Esophagus muscularis mucosa (tissue), 4 donors: ENCODE measurements at regions not wholly inside any gene's neighbourhood (a gene's known extent, or its start where the extent isn't known, plus 50 kb on each side); places are given as distances from the start of the nearest gene placed in this dataset.

Source experiments
- DNase-seq: peaks from one replicate; pipeline ENCODE4 v3.0.0-alpha.2; 2017; ENCODE audit errors: extremely low spot score
- H3K27ac ChIP-seq, 4 donors: fragments of 200-600 bp; sonication (generic); replicated peaks in 1 of 4; 1 replicate in 3 of 4; 2 replicates in 1 of 4; pipeline ENCODE4 v1.5.1; 2016 to 2019; ENCODE audit warnings: mild to moderate bottlenecking in 1 of 4
- H3K27me3 ChIP-seq, 4 donors: fragments of 200-600 bp; sonication (generic); one replicate each; pipeline versions ENCODE4 v1.5.1 to v1.6.0; 2016 to 2019
- H3K36me3 ChIP-seq, 4 donors: fragments of 200-600 bp; sonication (generic); one replicate each; pipeline ENCODE4 v1.5.1; 2016 to 2019
- H3K4me1 ChIP-seq, 4 donors: fragments of 200-600 bp; sonication (generic); one replicate each; pipeline ENCODE4 v1.5.1; 2016 to 2019
- H3K4me3 ChIP-seq, 4 donors: fragments of 200-600 bp; sonication (generic); 1 replicate in 2 of 4; 2 replicates in 2 of 4; pipeline ENCODE4 v1.5.1; 2016 to 2019; ENCODE audit warnings: mild to moderate bottlenecking in 4 of 4, moderate library complexity in 1 of 4
- H3K9me3 ChIP-seq, 4 donors: fragments of 200-600 bp; sonication (generic); 1 replicate in 3 of 4; 2 replicates in 1 of 4; pipeline ENCODE4 v1.5.1; 2016 to 2019
- EP300 ChIP-seq: sonication (generic); formaldehyde crosslinking; IDR thresholded peaks from one replicate; pipeline ENCODE4 v1.6.1; 2017; ENCODE audit warnings: antibody characterized with exemption
- POLR2A ChIP-seq: fragments of 450-650 bp; IDR thresholded peaks from one replicate; pipeline ENCODE4 v1.6.1; 2017; ENCODE audit warnings: antibody characterized with exemption, moderate library complexity, mild to moderate bottlenecking, low read depth
- POLR2AphosphoS5 ChIP-seq, 2 donors: sonication (generic); formaldehyde crosslinking; IDR thresholded peaks; one replicate each; pipeline ENCODE4 v1.6.1; 2017; ENCODE audit warnings: antibody characterized with exemption in 2 of 2
- WGBS: methylation state at CpG from one replicate; pipeline ENCODE4 v1.1.5; 2018; 5-methylcytosine and 5-hydroxymethylcytosine counted together
- intact Hi-C: fragments of 100-400 bp; cut with DNase I; formaldehyde crosslinking; loops from one replicate; pipeline ENCODE4 v1.15.1; 2023
- TF ChIP-seq, protein P1 (sequence below), 3 experiments: fragments of 200-600 bp in 2 of 3; fragments of 450-650 bp in 1 of 3; sonication (generic) in 2 of 3; IDR thresholded peaks; one replicate each; pipeline ENCODE4 v1.5.1; 2017 to 2019; ENCODE audit warnings: antibody characterized with exemption in 3 of 3, mild to moderate bottlenecking in 2 of 3, moderate library complexity in 1 of 3

DNA sequence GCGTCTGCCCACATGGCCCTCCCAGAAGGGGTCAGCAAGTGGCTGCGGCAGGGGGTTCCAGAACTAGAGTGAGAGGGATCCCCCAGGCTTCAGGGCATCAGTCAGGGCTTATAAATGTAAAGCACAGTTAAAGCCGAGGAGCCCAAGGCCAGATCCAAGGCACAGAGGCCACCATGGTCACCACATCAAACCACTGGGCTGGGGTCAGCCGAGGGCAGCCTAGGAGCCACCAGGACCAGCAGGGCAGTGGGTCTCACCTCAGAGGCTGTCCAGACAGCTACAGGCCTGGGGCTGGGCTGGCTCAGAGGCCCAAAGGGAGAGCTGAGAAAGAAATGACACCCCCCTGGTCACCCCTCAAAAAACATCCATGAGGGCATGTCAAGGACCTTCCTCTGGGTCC, 188.5 kb downstream of the INHBB start:
- intact Hi-C loops = no loop called here
- H3K36me3 ChIP-seq = no peaks in the 10 kb centered on the region
- DNase-seq = no peak
- peaks cover 0 to 10% (median 4%) of the 10 kb centered on the region in 4 donors for H3K9me3 ChIP-seq
- TF ChIP-seq, protein P1, sequence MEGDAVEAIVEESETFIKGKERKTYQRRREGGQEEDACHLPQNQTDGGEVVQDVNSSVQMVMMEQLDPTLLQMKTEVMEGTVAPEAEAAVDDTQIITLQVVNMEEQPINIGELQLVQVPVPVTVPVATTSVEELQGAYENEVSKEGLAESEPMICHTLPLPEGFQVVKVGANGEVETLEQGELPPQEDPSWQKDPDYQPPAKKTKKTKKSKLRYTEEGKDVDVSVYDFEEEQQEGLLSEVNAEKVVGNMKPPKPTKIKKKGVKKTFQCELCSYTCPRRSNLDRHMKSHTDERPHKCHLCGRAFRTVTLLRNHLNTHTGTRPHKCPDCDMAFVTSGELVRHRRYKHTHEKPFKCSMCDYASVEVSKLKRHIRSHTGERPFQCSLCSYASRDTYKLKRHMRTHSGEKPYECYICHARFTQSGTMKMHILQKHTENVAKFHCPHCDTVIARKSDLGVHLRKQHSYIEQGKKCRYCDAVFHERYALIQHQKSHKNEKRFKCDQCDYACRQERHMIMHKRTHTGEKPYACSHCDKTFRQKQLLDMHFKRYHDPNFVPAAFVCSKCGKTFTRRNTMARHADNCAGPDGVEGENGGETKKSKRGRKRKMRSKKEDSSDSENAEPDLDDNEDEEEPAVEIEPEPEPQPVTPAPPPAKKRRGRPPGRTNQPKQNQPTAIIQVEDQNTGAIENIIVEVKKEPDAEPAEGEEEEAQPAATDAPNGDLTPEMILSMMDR (IDR thresholded peaks at IDR 0.05) = no peak
- TF ChIP-seq POLR2AphosphoS5 (IDR thresholded peaks at IDR 0.05) = no peak
- TF ChIP-seq EP300 = no peak
- no peak for TF ChIP-seq POLR2A
- no peak overlapping the region for H3K4me3 ChIP-seq
- peaks cover 0 to 14% (median 3%) of the 10 kb centered on the region in 4 donors for H3K4me1 ChIP-seq
- WGBS = 100% methylated on average over 2 of the region's 4 CpGs
- no peak overlapping the region for H3K27ac ChIP-seq
- no peaks in the 10 kb centered on the region for H3K27me3 ChIP-seq

DNA sequence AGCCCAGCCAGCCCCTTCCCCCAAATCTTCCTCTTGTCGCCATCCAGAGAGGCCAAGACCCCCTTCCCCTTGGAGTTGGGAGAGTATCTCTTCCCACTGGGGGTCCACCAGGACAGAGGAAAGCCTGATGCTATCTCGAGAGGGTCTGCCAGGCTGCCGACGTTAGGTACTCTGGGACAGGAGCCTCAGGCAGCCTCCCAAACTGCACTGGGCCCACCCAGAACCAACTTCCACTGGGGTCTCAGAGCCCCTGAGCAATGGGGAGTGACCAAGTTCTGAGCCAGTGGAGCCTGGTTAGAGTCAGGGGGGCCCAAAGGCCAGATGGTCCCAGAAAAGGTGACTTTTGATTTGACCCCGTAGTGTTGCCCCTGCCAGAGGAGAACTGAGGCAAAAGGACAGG, 189.1 kb downstream of the INHBB start:
- peaks cover 5 to 20% (median 9%) of the 10 kb centered on the region in 4 donors for H3K4me1 ChIP-seq
- WGBS = 67% methylated on average over 1 of the region's 5 CpGs
- DNase-seq = no peak
- intact Hi-C loops = no loop called here
- H3K27ac ChIP-seq = no peak overlapping the region
- no peak overlapping the region for H3K4me3 ChIP-seq
- TF ChIP-seq, protein P1 (IDR thresholded peaks at IDR 0.05) = no peak
- no peak for TF ChIP-seq EP300
- no peak for TF ChIP-seq POLR2A
- no peak for TF ChIP-seq POLR2AphosphoS5 (IDR thresholded peaks at IDR 0.05)
- no peaks in the 10 kb centered on the region for H3K36me3 ChIP-seq
- no peaks in the 10 kb centered on the region for H3K27me3 ChIP-seq
- peaks cover 0 to 10% (median 4%) of the 10 kb centered on the region in 4 donors for H3K9me3 ChIP-seq

DNA sequence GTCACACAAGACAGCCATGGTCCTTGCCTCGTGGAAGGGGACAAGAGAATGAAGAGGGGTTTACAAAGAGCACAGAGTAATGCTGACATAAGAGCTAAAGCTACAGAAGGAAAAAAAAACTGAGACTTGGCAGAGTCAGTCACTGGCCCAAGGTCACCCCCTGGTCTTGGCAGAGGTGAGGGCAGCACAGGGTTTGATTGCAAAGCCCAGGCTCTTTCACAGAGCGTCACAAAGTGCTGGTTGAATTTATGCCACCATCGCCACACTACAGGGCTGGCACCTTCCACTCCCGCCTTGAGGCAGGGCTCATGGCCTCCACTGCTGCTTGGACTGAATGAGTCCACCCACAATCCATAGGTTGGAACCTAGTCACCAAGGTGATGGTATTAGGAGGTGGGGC, 190.2 kb downstream of the INHBB start:
- peaks cover 16 to 31% (median 19%) of the 10 kb centered on the region in 4 donors for H3K4me1 ChIP-seq
- no peak overlapping the region for H3K27ac ChIP-seq
- no peaks in the 10 kb centered on the region for H3K9me3 ChIP-seq
- H3K4me3 ChIP-seq = no peak overlapping the region
- H3K27me3 ChIP-seq = no peaks in the 10 kb centered on the region
- no peak for TF ChIP-seq POLR2AphosphoS5 (IDR thresholded peaks at IDR 0.05)
- no peak for TF ChIP-seq POLR2A
- TF ChIP-seq, protein P1 (IDR thresholded peaks at IDR 0.05) = no peak
- TF ChIP-seq EP300 = no peak
- no peak for DNase-seq
- H3K36me3 ChIP-seq = no peaks in the 10 kb centered on the region
- WGBS = 92% methylated on average over 3 of the region's 4 CpGs
- intact Hi-C loops = no loop called here

DNA sequence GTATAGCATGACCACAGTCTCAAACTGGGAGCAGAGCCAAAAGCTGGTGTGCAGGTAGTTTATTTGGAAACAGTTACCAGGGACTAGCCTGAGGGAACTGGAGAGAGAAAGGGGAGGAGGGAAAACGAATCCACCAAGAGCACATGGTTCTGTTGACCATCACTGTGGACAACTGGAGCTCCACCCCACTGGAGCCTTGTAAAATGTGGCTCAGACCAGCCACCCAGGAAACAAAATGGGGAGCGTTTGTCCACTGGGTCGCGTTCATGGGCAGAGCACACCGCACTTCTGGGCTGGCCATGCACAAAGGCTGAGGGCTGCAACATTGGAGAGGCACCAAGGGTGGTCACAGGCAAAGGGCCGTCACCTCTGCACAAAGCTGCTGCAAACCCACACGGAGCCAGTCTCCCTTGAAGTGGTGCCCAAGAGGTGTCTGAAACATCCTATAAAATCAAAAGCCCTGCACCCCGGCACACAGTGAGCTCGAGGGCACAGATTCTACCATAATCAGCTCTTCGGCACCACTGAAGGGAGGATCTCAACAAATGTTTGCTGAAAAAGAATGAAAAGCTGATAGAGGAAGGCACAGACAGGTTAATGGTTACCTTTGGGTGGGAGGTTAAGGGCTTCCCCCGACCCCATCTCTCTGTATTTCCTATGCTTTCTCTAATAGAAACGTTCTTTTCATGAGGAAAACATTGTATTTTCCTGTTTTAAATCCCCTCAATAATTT, 192.9 kb downstream of the INHBB start:
- Histone ChIP-seq H3K36me3 (no peaks in the 10 kb centered on the region), H3K27me3 (no peaks in the 10 kb centered on the region), H3K27ac (no peak overlapping the region), H3K9me3 (no peaks in the 10 kb centered on the region), H3K4me3 (no peak overlapping the region), H3K4me1 (peaks cover 16 to 27% (median 21%) of the 10 kb centered on the region in 4 donors)
- WGBS = 88% methylated on average over 12 of the region's 12 CpGs
- intact Hi-C loops = no loop called here
- DNase-seq = no peak
- TF ChIP-seq POLR2A = no peak
- TF ChIP-seq, protein P1 (IDR thresholded peaks at IDR 0.05) = no peak
- no peak for TF ChIP-seq EP300
- TF ChIP-seq POLR2AphosphoS5 (IDR thresholded peaks at IDR 0.05) = no peak
